ENCODE measurements at regions not wholly inside any gene's neighbourhood (a gene's known extent, or its start where the extent isn't known, plus 50 kb on each side); places are given as distances from the start of the nearest gene placed in this dataset.

DNA sequence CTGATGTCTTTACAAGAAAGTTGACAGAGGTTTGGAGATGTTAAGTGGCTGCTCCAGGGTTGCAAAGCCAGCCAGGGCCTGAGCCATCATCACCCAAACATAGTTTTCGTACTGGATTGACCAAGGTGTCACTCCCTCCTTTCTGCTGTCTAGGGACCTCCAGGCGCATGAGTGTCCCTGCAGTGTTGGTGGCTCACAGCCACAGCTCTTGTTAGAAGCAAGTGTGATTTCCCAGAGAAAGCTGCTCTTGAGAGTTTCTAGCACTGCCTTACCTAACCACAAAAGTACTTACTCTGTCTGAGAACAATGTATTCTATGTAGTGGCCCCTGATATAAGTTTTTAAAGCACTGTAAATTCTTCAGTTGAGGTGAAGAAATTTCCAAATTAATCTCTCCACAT lies 144.1 kb downstream of the SOX2 start:
- no peaks in the 10 kb centered on the region for H3K36me3 ChIP-seq (ENCODE audit: insufficient read depth, low read length)
- H3K4me1 ChIP-seq (ENCODE audit: control insufficient read depth, insufficient read depth, low read length, unreplicated experiment): no peaks in the 10 kb centered on the region
- H3K27ac ChIP-seq (ENCODE audit: low read depth, low read length): no peak overlapping the region
- H3K4me3 ChIP-seq (ENCODE audit: low read depth, low read length): no peak overlapping the region
- H3K79me2 ChIP-seq (ENCODE audit: control insufficient read depth, insufficient read depth, low read length, unreplicated experiment): no peaks in the 10 kb centered on the region
- H2AFZ ChIP-seq (ENCODE audit: low read length, unreplicated experiment): no peak overlapping the region
- no peaks in the 10 kb centered on the region for H3K27me3 ChIP-seq (ENCODE audit: insufficient read depth, low read length)

DNA sequence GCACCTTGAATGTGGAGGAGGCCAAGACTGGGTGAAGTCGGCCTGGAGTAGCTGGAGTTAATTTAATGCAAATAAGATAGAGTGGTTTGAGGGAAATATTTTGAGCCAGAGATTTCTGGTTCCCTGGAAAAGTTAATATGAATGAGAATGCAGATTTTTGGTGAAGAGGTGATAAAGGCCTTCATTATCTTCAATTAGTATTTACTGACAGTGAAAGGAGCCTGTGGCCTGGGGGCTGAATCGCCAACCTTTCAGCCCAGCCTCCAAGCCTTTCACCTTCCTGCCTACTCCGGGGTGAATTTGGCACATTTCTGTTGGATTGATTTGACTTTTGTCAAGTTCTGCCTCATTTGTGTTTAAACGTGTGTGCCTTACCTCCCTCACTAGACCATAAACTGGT lies 147.8 kb downstream of the SOX2 start:
- no peak overlapping the region for H3K4me3 ChIP-seq (ENCODE audit: low read depth, low read length)
- H3K4me1 ChIP-seq (ENCODE audit: control insufficient read depth, insufficient read depth, low read length, unreplicated experiment): no peaks in the 10 kb centered on the region
- H3K27me3 ChIP-seq (ENCODE audit: insufficient read depth, low read length): no peaks in the 10 kb centered on the region
- H3K36me3 ChIP-seq (ENCODE audit: insufficient read depth, low read length): no peaks in the 10 kb centered on the region
- H2AFZ ChIP-seq (ENCODE audit: low read length, unreplicated experiment): no peak overlapping the region
- no peaks in the 10 kb centered on the region for H3K79me2 ChIP-seq (ENCODE audit: control insufficient read depth, insufficient read depth, low read length, unreplicated experiment)
- H3K27ac ChIP-seq (ENCODE audit: low read depth, low read length): no peak overlapping the region

DNA sequence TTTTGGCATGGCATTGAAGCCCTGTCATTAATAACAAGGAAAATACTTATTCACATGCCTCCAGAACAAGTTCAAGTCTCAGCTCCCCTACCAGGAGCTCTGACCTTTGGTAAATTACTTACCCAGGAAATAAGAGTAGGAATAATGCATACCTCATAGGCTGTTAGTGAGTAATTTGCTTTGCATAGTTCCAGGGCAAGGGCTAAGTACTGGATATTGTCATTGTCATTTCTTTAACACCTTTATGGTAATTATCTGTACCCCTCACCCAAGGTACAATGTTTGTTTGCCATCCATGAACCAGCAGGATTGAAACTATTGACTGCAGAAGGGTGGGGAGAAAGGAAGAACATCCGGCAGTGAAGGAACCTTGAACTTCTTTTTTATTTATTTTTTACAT lies 148.5 kb downstream of the SOX2 start:
- Histone ChIP-seq H3K36me3 (ENCODE audit: insufficient read depth, low read length) (no peaks in the 10 kb centered on the region), H3K79me2 (ENCODE audit: control insufficient read depth, insufficient read depth, low read length, unreplicated experiment) (no peaks in the 10 kb centered on the region), H3K27ac (ENCODE audit: low read depth, low read length) (no peak overlapping the region), H3K4me1 (ENCODE audit: control insufficient read depth, insufficient read depth, low read length, unreplicated experiment) (no peaks in the 10 kb centered on the region), H3K27me3 (ENCODE audit: insufficient read depth, low read length) (no peaks in the 10 kb centered on the region), H3K4me3 (ENCODE audit: low read depth, low read length) (no peak overlapping the region), H2AFZ (ENCODE audit: low read length, unreplicated experiment) (no peak overlapping the region)

DNA sequence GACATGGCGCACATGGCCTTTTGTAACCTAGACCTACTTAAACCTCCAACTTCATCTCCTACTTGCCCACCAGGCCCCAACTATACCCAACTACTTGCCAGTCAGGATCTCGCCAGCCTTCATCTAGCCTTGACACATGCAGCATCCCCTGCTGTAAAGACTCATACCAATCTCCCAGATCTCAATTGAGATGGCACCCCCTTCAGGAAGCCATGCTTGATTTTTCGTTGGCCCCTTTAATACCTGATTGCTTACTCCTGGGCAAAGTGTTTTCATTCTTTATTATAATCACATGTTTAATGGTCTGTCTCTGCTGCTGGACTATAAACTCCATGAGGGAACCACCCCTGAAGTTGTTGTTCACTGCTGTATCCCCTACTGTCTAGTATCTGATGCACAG lies 150.8 kb downstream of the SOX2 start:
- Histone ChIP-seq H3K4me3 (ENCODE audit: low read depth, low read length) (no peak overlapping the region), H3K27ac (ENCODE audit: low read depth, low read length) (no peak overlapping the region)

DNA sequence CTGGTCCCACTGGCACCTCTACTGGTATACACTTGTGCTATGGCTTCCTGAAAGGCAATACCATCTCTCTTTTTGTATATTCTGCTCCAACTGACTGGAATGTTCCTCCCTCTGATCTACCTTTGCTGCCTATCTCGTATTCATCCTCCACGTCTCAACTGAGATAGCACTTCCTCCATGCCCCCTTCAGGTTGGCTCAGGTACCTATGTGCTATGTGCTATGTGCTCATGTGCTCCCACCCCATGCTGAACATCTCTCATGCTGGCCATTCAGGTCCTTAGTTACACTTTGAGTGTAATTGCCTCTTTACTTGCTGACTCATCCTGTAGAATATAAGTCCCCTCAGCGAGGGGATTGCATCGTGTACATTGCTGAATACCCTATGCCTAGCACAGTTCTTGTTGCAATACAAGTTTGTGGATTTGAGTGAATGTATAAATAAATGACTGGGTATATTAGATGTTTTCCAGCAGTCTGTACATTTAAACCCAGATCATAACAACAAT lies 156.9 kb downstream of the SOX2 start:
- H2AFZ ChIP-seq (ENCODE audit: low read length, unreplicated experiment): no peak overlapping the region
- no peaks in the 10 kb centered on the region for H3K4me1 ChIP-seq (ENCODE audit: control insufficient read depth, insufficient read depth, low read length, unreplicated experiment)
- no peak overlapping the region for H3K4me3 ChIP-seq (ENCODE audit: low read depth, low read length)
- no peaks in the 10 kb centered on the region for H3K36me3 ChIP-seq (ENCODE audit: insufficient read depth, low read length)
- H3K27ac ChIP-seq (ENCODE audit: low read depth, low read length): no peak overlapping the region
- H3K79me2 ChIP-seq (ENCODE audit: control insufficient read depth, insufficient read depth, low read length, unreplicated experiment): no peaks in the 10 kb centered on the region
- H3K27me3 ChIP-seq (ENCODE audit: insufficient read depth, low read length): no peaks in the 10 kb centered on the region

More for the DNA sequence above, 150.8 kb downstream of the SOX2 start:
- Histone ChIP-seq H2AFZ (ENCODE audit: low read length, unreplicated experiment) (no peak overlapping the region), H3K79me2 (ENCODE audit: control insufficient read depth, insufficient read depth, low read length, unreplicated experiment) (no peaks in the 10 kb centered on the region), H3K4me1 (ENCODE audit: control insufficient read depth, insufficient read depth, low read length, unreplicated experiment) (no peaks in the 10 kb centered on the region), H3K27me3 (ENCODE audit: insufficient read depth, low read length) (no peaks in the 10 kb centered on the region), H3K36me3 (ENCODE audit: insufficient read depth, low read length) (no peaks in the 10 kb centered on the region)

DNA sequence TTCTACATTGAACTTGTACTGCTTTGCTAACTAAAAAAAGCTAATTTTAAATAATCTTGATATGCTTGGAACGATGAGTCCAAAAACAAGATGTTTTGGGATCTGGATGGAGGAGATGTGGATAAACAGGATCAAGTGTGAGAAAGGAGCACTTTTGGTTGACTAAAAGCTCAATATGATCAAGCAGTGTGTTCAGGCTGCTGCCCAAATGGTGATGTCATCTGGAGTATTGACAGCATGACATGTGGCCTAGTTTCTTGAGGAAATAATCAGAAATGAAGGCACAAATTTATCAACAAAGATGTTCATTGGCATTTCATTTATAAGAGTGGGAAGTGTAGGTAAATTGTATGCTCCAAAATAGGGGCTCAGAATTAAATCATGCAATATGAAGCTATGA lies 161.2 kb downstream of the SOX2 start:
- no peak overlapping the region for H2AFZ ChIP-seq (ENCODE audit: low read length, unreplicated experiment)
- H3K27ac ChIP-seq (ENCODE audit: low read depth, low read length): no peak overlapping the region
- H3K4me1 ChIP-seq (ENCODE audit: control insufficient read depth, insufficient read depth, low read length, unreplicated experiment): no peaks in the 10 kb centered on the region
- H3K79me2 ChIP-seq (ENCODE audit: control insufficient read depth, insufficient read depth, low read length, unreplicated experiment): no peaks in the 10 kb centered on the region
- no peaks in the 10 kb centered on the region for H3K27me3 ChIP-seq (ENCODE audit: insufficient read depth, low read length)
- H3K36me3 ChIP-seq (ENCODE audit: insufficient read depth, low read length): no peaks in the 10 kb centered on the region
- no peak overlapping the region for H3K4me3 ChIP-seq (ENCODE audit: low read depth, low read length)

DNA sequence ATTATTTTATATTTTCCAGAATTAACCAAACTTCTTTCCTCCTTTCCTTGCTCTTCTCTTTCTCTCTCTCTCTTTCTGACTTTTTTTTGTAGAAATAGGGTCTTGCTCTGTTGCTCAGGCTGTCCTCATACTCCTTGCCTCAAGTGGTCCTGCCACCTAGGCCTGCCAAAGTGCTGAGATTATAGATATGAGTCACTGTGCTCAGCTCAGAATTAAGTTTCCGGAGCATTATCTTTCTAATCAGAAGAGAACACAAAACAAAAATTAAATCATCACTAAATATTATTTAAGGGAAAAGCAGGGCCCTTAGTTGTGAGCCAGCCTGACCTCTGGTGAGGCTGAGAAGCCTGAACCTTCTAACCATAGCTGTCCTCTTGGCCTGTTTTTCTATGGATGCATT lies 168.2 kb downstream of the SOX2 start:
- no peaks in the 10 kb centered on the region for H3K79me2 ChIP-seq (ENCODE audit: control insufficient read depth, insufficient read depth, low read length, unreplicated experiment)
- H3K36me3 ChIP-seq (ENCODE audit: insufficient read depth, low read length): no peaks in the 10 kb centered on the region
- no peaks in the 10 kb centered on the region for H3K27me3 ChIP-seq (ENCODE audit: insufficient read depth, low read length)
- no peak overlapping the region for H3K4me3 ChIP-seq (ENCODE audit: low read depth, low read length)
- H3K4me1 ChIP-seq (ENCODE audit: control insufficient read depth, insufficient read depth, low read length, unreplicated experiment): no peaks in the 10 kb centered on the region
- no peak overlapping the region for H2AFZ ChIP-seq (ENCODE audit: low read length, unreplicated experiment)
- H3K27ac ChIP-seq (ENCODE audit: low read depth, low read length): no peak overlapping the region

DNA sequence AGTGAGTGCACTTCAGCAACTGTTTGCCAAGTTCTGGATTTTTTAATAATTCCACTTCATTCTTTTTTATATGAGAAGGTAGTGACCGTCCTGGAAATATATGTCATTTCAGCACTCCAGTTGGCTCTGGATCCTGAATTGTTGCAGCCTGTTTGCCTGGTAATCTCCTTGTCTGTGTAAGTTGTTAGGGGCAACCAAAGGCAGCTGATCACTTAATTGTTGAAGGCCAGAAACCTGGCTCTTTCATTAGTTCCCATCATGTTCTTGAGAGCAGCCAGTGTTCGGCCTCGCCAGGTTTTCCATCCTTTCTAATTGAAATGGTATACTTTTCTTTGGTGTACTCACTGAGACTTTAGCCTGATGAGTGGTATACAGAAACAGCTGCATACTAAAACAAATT lies 168.6 kb downstream of the SOX2 start:
- Histone ChIP-seq H3K36me3 (ENCODE audit: insufficient read depth, low read length) (no peaks in the 10 kb centered on the region), H3K79me2 (ENCODE audit: control insufficient read depth, insufficient read depth, low read length, unreplicated experiment) (no peaks in the 10 kb centered on the region), H3K27me3 (ENCODE audit: insufficient read depth, low read length) (no peaks in the 10 kb centered on the region), H3K4me3 (ENCODE audit: low read depth, low read length) (no peak overlapping the region), H3K4me1 (ENCODE audit: control insufficient read depth, insufficient read depth, low read length, unreplicated experiment) (no peaks in the 10 kb centered on the region), H3K27ac (ENCODE audit: low read depth, low read length) (no peak overlapping the region), H2AFZ (ENCODE audit: low read length, unreplicated experiment) (no peak overlapping the region)

DNA sequence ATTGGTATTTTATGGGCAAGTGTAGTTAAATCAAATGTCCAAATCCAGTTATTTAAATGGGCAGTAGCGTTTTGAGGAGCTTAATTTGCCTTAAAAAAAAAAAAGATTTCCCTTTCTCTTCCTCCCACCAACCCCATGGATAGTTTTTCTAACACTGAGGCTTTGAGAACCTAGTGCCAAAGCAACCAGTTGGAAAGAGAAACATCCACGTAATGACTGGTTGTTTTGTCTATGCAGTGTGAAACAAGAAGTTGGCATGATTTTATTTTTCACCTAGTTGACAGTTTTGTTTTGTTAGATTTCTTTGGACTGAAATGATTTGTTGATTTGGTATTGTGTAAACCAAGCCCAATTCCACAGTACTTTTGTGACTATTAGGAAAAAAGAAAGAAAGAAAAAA lies 170.0 kb downstream of the SOX2 start:
- H3K79me2 ChIP-seq (ENCODE audit: control insufficient read depth, insufficient read depth, low read length, unreplicated experiment): no peaks in the 10 kb centered on the region
- no peaks in the 10 kb centered on the region for H3K27me3 ChIP-seq (ENCODE audit: insufficient read depth, low read length)
- no peaks in the 10 kb centered on the region for H3K4me1 ChIP-seq (ENCODE audit: control insufficient read depth, insufficient read depth, low read length, unreplicated experiment)
- no peak overlapping the region for H2AFZ ChIP-seq (ENCODE audit: low read length, unreplicated experiment)
- H3K27ac ChIP-seq (ENCODE audit: low read depth, low read length): no peak overlapping the region
- no peak overlapping the region for H3K4me3 ChIP-seq (ENCODE audit: low read depth, low read length)
- H3K36me3 ChIP-seq (ENCODE audit: insufficient read depth, low read length): no peaks in the 10 kb centered on the region

DNA sequence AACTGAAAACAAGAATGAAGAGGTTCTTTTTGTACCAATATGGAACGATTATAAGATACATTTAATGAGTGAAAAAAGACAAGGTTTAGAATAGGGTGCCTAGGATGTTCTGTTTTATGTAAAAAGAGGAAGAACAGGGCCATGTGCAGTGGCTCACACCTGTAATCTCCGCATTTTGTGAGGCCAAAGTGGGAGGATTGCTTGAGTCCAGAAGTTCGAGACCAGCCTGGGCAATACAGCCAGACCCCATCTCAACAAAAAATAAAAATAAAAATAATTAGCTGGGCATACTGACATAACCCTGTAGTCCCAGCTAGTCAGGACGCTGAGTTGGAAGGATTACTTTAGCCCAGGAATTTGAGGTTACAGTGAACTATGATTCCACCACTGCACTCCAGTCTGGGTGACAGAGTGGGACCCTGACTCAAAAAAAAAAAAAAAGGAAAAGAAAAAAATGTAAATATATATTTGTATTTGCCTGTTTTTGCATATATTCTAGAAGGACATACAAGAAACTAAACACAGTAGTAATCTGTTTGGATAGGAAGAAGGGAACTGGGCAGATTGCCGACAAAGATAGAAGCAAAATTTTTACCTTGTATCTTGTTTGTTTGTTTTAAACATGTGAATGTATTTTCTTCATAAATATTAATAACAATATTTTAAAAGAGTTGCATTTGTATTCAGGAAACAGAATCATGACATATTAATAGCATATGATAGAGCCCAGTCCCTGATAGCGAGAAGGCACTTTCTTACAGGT lies 174.3 kb downstream of the SOX2 start:
- H3K36me3 ChIP-seq (ENCODE audit: insufficient read depth, low read length): no peaks in the 10 kb centered on the region
- no peak overlapping the region for H2AFZ ChIP-seq (ENCODE audit: low read length, unreplicated experiment)
- H3K79me2 ChIP-seq (ENCODE audit: control insufficient read depth, insufficient read depth, low read length, unreplicated experiment): no peaks in the 10 kb centered on the region
- H3K4me1 ChIP-seq (ENCODE audit: control insufficient read depth, insufficient read depth, low read length, unreplicated experiment): no peaks in the 10 kb centered on the region
- no peaks in the 10 kb centered on the region for H3K27me3 ChIP-seq (ENCODE audit: insufficient read depth, low read length)
- no peak overlapping the region for H3K27ac ChIP-seq (ENCODE audit: low read depth, low read length)
- H3K4me3 ChIP-seq (ENCODE audit: low read depth, low read length): no peak overlapping the region

DNA sequence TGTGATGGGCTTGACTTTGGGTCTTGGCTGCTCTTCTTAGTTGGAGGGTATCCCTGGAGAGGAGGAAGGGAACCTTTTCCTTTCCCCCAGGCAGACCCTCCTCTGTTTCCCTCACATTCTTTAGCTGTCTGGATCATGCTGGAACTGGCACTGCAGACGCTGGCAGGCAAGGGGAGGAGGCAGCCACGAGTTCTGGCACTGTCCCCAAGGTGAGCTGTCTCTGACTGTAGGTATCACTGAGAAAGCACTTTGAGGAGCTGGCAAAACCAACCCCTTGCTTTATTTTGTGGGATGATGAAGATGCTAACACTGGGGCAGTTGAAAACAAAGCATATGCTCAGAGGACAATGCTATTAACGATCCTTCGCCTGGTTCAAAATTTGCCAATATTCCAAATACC lies 175.0 kb downstream of the SOX2 start:
- no peak overlapping the region for H2AFZ ChIP-seq (ENCODE audit: low read length, unreplicated experiment)
- no peaks in the 10 kb centered on the region for H3K36me3 ChIP-seq (ENCODE audit: insufficient read depth, low read length)
- H3K4me3 ChIP-seq (ENCODE audit: low read depth, low read length): no peak overlapping the region
- no peaks in the 10 kb centered on the region for H3K4me1 ChIP-seq (ENCODE audit: control insufficient read depth, insufficient read depth, low read length, unreplicated experiment)
- H3K27me3 ChIP-seq (ENCODE audit: insufficient read depth, low read length): no peaks in the 10 kb centered on the region
- H3K79me2 ChIP-seq (ENCODE audit: control insufficient read depth, insufficient read depth, low read length, unreplicated experiment): no peaks in the 10 kb centered on the region
- H3K27ac ChIP-seq (ENCODE audit: low read depth, low read length): no peak overlapping the region
